CD4-positive, alpha-beta T cell treated with Interleukin-4 for 1 hour (primary cell): ENCODE measurements at regions not wholly inside any gene's neighbourhood (a gene's known extent, or its start where the extent isn't known, plus 50 kb on each side); places are given as distances from the start of the nearest gene placed in this dataset.
A peak's percentile ranks its signal among the peaks of the same experiment; 100 is the strongest.

Experiments used
- DNase-seq, 2 donors: peaks; one replicate each; pipeline ENCODE4 v3.0.0-alpha.2; 2020 to 2022

DNA sequence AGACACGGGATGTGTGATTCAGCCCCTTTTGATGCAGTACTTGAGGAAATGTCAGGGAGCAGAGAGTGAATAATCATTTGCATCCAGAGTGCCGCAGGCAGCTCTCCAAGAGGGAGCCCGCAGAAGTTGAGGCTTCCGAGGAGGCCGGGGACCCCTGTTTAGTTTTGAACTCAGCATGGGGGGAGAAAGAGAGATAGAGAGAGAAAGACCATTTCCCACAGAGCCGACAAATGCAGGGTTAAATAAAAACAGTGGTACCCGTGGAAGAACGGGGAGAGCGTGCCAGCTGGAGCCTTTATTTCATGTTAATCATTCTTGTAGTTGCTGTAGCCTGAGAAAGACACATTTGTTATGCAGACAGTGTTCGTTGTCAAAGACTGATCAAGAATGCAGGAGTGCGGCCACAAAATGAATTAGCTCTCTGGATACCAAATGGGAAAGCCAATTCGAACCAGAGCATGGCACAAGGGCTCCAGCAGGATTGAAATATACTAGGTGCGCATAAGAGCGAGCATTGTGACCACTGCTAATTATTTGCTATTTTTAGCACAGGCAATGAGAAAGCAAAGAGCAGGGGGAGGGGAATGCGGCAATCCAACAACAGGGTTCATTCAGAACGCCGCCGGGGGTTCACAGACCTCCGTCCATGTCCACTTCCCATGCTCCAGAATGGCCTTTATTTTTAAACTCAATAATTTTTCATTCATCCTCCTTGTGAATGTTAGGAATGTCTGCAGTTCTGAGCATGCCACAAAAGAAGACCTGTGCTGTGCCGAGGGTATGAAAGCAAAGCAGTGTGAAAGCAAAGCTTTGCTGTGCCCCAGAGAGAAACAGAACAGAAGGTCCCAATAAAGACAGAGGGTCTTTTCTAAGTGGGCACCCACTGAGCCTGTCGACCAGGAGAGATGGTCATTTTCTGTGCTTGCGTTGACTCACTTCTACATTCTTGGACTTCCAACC lies 243.9 kb upstream of the VCX3A start:
- no peak for DNase-seq

DNA sequence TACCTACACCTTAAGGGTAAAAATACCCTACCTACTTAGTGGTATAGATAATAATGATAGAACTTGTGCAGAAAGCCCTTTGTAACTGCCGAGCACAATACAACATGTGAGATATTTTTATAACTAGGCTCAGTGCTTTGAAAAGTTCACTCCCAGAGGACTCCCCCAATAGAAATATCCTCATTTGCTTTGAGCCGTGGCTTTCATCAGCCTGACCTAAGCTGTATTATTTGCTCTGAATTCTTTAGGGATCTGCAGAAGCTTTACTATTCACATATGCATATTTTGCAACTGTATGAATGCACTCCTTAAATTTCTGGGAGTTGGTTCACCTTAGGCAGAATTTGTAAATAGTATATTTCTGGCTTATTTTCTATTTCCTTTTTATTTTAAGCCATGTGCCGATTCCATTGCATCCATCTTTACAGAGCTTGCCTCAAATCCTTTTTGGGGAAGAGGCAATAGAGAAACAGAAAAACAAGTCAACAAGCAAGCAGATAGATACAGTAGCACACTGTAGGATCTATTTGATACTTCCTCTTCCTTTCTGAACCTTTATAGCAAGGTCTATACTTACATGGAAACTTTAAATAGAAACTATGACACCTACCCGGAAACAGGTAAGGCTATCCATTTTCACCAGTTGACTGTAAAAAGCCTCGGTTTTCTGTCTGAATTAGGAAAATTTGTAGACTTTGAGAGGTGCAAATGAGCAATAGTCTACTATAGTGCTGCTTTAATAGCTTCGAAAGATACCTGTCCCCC lies 242.5 kb upstream of the VCX3A start:
- no peak for DNase-seq

DNA sequence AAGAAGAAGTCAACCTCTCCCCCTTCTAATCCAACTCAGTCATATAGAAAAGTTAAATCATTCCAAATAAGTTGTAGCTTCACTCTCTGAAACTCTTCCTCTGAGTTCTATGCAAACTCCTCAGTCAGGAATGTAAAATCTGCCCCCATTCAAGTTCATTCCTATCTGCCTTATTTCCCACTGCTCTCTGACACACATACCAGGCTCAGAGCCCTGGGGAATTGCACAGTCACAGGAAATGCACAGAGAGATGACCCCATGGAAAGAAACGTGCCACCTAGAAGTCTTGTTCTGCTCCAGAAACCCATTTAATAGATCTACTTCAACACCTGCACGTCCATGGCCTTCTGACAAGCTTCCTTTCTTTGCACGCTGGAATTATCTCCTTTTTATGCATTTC lies 236.0 kb upstream of the VCX3A start:
- DNase-seq: no peak

DNA sequence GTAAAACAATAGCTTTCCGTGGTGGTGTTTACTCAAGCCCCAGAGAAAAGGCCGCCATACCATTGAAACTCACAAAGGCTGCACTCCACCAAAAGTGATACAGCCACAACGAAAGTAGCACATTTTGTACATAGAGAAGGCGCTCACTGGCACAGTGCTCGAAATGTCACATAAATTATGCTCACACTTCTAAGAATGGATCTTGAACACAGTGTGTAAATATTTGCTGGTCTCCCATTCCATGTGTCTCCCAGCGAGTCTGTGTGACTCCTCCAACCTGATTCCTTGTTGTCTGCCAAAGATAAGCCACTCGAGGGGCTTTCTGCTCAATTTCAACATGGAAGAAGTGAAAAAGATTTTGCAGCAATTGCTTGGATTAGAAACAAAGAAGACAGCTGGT lies 234.0 kb upstream of the VCX3A start:
- DNase-seq: no peak

DNA sequence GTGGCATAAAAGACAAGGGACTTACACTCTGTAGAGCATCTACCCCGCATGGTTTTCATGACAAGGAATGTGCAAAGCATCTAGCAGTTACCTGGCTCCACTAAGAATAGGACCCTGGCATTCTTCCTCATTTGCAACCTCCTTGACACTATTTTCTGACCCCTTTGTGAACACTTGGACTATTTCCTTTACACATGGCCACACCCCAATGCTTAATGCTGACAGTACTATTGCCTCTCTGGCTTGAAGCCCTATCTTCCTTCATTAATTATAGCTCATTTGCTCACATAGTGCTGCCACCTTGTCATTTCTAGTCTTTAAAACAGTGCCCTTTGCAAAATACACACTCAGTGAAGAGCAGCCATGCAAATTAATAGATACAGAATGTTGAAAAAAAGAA lies 226.3 kb upstream of the VCX3A start:
- DNase-seq: no peak

DNA sequence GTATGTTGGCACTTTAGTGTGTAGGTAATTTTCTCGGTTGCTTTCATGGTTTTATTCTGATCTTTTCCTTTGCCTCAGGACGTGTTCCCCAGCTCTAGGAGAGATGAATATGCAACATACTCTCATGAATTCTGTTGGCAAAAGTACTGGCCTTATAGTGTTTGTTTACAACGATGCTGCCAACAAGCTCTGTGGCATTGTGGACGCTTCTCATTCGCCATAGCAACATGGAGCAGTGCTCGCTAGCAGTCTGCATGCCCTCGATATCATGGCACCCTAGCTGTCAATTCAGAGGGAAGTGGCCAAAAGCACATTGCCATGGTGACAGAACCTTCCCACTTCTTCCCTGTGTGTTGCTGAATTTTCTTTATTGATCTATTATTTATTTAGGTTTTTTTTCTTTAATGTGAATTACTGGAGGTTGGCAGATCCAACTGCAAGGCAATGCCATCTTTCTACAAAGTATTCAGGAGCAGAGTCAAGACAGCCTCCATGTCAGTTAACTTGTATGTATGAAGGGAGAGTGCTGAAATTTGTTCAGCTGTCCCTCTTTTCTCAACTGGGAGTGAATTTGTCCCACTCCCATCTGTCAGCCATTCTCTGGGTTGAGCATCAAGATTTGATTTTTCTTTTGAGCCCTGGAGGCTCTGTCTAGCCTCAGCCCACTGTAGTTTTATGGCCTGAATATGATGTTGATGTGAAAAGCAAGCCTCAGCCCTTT lies 224.9 kb upstream of the VCX3A start:
- DNase-seq: no peak

DNA sequence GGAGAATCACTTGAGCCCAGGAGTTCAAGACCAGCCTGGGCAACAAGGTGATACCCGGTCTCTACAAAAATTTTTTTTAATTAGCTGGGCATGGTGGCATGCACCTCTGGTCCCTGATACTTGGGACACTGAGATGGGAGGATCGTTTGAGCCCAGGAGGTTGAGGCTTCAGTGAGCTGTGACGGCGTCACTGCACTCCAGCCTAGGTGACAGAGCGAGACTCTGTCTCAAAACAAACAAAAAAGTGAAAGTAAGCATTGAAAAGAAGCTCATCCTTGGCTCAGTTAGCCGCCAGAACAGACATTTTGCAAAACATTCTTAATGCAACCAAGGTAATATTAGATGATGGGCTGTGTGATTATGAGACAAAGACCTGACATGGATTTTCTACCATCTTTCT lies 223.3 kb upstream of the VCX3A start:
- no peak for DNase-seq

DNA sequence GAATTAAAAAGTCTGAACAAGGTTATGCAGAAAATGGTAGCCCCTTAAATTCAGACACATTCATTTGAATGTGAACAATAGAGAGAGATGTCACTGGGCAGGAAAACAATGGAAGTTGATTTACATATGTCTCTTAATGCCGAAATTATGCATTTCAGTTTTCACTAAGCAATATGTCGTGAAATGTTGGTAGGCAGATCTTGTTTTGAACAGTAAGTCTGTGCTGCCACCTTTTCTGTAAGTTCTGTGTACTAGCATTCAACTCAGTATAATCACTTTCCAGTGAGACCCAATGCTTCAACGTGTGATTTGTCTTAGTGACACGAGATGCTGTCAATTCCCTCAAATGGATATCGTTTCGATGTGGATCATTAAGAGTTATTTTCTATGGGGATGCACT lies 222.7 kb upstream of the VCX3A start:
- no peak for DNase-seq

DNA sequence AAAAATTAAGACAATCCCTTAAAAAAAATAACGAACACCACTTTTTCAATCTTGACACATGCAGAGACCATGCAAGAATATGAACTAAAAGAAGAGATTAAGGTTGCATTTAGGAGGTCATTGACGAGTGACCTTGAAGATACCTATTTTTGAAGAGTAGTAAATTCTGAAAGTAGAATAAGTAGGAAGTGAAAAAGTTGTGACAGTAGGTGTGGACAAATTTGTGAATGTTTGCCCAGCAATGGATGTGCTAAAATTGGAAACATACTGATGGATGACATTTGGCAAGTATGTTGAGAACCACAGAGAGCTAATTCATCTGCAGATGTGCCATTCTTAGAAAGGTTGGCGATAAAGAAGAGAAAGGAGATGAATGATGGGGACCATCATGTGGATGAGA lies 213.7 kb upstream of the VCX3A start:
- DNase-seq: no peak

DNA sequence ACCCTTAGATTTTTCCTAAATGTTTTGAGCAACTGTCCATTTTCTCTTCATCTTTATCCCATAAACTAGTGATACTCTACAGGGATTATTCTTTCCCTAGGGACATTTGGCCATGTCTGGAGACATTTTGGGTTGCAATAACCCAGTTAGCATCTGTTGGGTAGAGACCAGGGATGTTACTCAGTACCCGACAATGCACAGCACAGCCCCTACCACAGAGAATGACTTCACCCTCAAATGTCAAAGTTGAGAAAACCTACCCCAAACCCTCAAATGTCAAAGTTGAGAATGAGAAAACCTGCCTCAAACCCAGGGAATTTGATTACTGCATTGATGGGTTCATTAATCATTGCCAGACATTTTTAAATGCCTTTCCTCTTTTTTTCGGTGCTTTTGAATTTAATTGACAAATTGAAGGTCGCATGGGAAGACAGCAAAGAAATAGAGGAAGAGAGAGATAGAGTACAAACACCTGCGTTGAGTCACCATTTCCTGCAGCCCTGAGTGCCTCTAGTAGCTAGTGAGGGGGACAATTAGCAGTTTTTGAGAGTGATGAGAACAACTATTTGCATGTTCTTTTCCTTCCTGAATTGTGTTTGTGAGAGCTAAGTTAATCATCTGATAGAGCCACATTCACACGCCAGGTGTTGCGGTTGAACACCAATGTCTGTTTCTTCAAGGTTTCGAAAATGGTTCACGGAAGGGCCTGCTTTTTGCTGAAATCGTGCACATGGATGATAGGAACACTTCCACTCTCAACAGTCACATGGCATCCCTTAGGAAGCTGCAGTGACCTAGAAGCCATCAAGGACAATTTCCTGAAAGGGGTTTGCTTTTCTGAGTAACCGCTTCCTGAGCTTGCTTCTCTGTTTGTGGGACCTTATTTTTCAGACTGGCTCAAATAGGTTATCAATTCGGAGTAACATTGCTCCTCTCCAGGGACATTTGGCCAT lies 203.9 kb upstream of the VCX3A start:
- DNase-seq: peak in 1 of 2 donors; percentile 16

DNA sequence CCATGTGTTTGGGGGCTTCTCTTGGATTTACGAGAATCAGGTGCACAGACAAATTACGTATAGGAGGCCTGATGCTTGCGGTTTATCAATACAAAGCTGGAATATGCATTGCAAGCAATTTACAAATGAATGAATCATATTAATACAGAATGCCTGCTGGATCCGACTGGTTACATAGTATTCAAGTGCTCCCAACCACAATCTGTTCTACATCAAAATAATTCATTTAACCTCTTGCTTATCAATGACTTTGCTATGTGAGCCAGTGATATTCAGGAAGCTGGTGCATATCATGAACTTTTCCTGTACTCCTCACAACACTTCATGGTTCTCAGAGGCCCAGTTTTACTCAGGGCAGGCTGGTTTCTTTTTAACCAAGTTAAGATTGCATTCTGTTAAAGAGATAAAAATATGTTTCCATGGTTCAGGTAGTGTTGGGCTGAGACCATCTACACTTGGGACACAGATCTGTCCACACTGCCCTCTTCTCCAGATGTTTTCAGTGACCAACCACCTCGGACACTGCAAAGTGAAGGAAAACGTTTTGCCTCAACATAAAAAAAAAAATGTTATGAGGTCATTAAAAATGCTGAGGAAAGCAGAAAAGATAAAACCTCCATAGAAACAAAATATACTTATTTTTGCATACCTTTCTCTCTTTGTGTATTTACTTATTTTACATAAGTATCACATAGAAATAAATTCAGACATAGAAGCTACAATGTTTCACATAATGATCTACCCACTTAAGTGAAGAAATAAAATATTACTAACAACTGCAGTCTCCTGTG lies 200.1 kb upstream of the VCX3A start:
- no peak for DNase-seq

DNA sequence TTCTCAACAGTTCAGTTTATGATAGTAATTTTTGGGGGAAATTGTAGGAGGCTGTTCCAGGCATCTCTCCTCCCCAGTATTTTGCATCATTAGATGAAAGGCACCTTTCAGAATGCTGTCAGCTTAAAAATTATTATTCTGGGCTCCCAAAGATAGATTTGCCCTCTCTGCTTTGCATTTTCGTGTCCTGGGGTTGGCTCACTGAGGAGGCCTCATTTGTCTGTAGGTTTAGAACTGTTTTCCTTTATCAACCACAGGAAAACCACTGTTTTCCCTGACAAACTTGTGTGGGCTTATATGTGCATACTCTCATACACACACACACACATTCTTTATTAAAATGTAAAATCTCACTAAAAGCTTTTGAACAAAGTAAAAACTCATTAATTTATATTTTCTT lies 197.2 kb upstream of the VCX3A start:
- DNase-seq: no peak

DNA sequence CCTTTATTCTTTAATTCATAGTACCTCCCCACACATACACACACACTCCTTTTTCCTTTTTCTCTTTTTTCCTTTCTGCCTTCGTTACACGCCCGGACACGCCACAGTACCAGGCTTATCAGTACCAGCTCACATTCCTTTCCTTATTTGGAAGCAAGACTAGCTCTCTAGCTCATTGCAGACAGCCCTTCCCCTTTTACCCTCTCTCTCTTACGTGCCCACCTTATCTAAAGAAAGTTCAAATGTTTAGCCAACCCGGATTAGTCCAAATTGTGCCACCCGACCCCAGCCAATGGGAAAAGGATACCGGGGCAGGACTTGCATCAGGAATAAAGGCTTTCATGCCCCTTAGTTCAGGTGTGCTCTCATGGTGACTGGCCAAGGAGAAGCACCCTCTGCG lies 194.7 kb upstream of the VCX3A start:
- DNase-seq: no peak

DNA sequence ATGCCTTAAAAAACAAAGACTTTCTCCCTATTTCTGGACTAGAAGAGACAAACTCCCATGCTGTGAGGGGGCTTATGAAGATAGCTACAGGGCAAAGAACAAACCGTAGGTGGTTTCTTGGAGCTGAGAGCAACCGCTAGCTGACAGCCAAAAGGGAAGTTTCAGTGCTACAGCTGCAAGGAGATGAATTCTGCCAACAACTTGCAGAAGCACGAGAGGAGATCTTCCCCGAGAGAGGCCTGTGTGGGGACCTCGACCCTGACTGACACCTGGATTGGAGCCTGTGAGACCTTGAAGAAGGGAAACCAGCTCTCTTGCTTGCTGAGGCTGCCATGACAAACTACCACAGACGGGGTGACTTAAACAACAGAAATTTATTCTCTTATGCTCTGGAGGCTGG lies 183.8 kb upstream of the VCX3A start:
- DNase-seq: no peak

DNA sequence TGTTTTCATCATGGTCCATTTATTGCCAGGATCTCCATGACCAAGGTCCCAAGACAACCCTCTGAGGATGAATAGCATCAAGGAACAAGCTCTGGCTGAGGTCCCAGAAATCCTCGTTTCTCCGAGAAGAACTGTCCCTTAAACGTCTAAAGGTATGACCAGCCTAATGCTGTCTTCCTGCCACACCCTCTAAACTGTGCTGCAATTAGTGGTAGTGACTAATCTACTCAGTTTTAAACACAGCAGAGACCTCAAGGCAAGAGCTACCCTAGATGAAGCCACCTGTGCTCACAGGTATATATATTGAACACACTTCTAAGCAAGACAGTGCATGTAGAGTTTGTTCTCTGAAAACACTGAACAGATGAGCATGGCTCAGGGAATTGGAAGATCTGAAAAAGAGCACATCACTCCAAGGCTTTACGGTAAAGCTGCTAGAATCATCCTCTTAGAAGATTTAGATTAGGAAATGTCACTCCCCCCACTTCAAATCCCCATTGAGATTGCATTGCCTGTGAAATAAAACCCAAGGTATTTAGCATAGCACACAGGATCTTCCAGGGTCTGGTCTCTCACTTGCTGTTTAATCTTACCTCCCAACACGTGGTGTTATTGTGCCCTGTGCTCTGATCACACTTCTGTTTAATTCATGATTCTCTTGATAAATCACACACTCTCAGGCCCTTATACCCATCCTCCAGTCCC lies 173.9 kb upstream of the VCX3A start:
- no peak for DNase-seq

DNA sequence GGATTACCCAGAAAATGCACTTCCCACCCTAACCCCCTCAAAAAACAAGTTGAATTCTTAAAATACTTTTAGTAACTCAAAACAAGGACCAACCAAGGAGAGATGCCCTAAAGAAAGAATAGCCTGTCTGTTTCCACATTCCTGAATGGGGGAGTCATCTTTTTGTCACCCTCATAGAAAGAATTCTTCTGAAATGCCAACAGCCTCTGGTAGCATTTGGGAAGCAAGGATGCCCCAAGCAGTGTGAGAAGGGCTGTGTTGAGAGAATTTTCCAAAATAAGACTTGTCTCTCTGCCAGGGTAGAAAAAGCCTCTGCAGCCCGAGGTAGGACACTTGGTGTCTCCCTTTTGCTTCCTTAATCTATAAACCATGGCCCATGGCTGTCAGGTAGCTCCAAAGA lies 173.1 kb upstream of the VCX3A start:
- DNase-seq: no peak

DNA sequence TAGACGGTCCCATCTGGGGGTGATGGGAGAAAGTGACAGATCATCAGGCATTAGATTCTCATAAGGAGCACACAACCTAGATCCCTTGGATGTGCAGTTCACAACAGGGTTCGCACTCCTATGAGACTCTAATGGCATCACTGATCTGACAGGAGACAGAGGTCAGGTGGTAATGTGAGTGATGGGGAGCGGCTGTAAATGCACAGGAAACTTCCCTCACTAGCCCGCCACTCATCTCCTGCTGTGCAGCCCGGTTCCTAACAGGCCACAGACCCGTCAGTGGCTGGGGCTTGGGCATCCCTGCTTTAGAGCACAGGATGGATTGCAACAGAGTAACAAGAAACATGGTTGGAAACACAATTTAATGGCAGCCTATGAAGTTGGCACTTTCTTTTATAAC lies 172.6 kb upstream of the VCX3A start:
- DNase-seq: no peak

DNA sequence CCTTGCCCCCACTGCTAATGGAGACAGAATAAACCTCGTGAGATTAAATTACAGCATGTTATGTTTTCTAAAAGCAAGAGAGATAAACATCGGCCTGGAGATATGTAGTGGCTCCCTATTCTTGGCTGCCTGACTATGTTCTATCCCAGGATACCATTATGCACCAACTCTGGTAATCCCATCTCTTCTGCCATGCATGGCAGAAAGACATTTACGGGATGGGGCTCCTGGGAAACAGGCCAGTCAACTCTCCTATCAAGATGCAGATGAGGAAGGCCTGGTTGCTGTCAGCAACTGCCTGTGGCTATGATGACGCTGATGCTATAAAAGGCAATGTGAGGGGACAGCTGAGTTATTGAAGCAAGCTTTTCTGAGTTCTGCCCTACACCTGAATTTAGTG lies 166.2 kb upstream of the VCX3A start:
- no peak for DNase-seq

DNA sequence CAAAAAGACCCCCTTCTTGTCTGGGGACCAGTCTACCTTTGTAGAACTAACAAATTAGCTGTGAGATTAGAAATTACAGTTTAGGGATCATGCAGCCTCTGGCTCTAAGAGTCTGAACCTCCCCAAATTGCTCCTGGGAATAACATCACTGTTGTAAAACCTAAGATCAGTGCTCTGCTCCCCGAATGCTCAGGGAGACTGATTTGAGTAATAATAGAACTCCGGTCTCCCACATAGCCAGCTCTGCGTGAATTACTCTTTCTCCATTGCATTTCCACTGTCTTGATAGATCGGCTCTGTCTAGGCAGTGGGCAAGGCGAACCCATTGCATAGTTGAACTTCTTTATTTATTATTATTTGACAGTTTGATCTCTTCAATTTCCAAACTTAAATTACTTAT lies 160.8 kb upstream of the VCX3A start:
- no peak for DNase-seq

DNA sequence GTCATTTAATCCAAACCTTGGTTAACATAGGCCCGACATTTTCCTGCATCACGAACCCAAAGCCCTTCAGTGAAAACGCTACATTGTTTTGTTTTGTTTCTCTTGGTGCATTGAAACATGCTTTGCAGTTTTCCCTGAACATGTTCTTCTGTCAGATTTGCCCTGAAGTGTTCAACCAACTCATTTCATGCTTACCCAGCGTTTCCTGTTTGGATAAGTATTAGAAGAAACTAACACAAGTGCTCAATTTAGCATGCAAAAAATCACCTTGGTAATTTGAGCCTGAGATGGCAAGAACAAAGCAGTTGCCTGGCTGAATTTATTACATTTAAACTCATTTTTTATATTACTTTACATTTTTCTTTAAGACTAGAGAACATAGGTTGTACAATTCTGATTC lies 160.1 kb upstream of the VCX3A start:
- DNase-seq: no peak

DNA sequence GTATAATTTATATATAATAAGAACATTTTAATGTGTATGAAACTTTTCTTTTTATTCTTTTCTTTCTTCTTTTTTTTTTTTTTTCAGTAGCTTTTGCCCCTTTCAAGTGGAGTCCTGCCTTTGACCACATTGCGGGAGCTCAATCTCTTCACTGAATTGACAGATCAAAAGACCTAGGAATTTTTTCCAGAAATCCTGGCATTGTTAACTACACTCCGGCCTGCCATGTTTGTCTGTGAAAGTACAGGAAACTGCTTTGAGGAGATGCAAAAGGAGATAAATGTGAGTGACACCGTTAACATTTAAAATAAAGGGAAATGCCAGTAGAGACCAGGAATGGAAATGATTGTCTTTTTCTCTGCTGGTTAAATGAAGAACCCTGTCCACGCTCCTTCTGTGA lies 159.3 kb upstream of the VCX3A start:
- no peak for DNase-seq
